HuH-7 (cell line): ENCODE measurements at regions not wholly inside any gene's neighbourhood (a gene's known extent, or its start where the extent isn't known, plus 50 kb on each side); places are given as distances from the start of the nearest gene placed in this dataset.

Source experiments
- DNase-seq: peaks from one replicate; pipeline ENCODE4 v3.0.0; 2011; ENCODE audit warnings: low spot score

DNA sequence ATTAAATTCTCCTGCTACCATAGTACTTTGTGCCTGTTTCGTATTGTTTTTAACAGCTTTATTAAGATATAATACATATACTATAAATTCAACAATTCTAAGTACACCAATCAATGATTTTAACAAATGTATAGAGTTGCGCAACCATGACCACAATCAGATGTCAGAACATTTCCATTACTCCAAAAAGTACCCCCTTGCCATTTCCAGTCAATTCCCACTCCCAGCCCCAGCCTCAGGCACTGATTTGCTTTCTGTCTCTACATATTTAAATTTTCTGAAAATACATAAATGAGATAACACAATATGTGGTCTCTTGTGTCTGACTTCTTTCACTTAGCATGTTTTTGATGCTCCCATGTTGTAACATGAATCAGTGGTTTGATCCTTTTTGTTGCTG, 193.9 kb downstream of the FIGN start:
- DNase-seq: no peak

DNA sequence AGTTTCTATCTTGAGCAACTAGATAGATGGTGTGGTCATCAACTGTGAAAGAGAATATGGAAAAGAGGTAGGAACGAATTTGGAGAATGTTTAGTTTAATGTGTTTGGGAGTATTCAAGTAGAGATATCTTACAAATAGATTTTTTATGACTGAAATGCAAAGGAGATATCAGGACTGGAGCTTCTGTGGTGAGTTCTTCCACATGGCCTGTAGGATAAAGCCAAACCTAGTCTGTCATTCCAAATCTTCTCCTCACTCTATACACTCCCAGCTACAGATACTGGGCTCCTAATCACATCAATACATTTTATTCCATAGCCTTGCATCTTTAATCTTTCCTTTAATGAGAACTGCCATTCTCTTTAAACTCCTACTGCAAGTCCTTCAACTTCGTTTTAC, 194.3 kb downstream of the FIGN start:
- no peak for DNase-seq

DNA sequence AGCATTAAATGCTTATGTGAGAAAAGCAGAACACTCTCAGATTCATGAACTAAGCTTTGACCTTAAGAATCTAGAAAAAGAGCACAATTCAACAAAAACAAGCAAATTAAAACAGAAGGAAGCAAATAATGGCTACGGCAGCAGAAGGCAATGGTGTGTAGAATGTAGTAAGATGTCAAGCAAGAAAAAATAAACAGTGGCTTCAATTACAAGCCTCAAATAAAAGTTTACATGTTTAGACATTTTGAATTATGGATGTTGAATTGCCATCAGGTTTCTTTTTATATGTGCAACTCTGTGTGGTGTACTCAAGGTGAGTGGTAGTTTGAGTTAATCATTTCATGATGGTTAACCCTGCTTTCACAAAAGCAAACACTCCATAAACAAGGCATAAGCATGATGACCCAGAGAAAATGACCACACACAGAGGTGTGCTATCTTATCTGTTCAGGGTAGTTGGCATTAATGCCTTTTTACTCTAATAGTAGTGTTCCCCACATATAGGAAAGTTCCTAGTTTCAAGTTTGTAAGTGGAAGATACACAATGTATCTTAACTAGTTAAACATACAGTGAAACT, 207.1 kb downstream of the FIGN start:
- DNase-seq: peak; percentile 44

DNA sequence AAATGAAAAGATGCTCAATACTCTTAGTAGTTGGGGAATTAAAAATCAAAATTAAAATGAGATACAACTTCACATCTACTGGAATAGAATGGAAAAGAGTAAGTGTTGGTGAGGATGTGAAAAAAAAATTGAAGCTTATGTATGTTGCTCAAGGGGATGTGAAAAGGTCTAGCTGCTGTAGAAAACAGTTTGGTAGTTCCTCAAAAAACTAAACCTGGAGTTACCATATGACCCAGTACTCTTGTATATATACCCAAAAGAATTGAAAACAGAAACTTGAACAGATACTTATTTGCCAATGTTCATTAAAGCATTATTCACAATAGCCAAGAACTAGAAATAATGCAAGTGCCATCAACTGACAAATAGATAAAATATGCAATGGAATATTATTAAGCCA, 208.4 kb downstream of the FIGN start:
- no peak for DNase-seq

DNA sequence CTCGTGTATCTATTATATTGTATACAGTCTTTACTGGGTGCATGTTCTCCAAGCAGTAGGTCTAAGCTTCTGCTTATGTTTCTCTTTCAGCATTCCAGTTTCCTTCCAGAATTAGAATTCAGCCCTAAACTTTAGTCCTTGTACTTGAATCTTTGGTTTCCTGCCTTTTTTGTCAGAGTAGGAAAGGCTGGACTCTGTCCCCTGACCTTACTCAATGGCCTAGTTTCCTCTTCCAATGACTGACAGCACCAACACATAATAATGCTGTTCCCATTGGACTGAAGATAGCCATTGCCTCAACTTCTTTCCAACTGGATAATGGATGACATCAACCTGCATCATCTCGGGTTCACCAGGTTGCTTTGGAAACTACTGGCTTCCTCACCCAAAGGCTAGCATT, 217.0 kb downstream of the FIGN start:
- DNase-seq: no peak

DNA sequence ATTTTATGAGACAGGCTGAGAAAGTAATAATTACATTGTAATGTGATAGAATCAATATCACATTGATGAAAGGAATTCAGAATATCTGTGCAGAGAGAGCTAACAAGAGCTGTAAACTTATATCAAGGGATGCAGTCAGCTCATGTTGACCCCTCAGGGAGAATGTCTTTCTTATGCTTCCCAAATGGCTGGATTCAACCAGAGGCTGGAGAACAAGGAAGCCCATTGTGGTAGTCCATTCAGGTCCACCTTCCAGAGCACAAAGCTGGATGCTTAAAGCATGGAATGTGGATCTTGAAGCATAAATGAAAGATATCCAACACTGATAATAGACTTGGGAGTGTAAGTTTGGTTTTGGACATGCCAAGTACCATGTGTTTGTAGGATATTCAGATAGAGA, 220.0 kb downstream of the FIGN start:
- no peak for DNase-seq

DNA sequence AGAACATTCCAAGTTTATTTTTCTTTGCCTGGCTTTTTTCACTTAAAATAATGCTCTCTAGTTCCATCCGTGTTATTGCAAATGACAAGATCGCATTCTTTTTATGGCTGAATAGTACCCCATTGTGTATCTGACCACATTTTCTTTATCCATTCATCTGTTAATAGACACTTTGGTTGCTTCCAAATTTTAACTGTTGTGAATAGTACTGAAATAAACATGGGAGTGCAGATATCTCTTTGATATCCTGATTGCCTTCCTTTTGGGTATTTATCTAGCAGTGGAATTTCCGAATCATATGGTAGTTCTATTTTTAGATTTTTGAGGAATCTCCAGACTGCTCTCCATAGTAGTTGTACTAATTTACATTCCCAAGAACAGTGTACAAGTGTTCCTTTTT, 230.5 kb downstream of the FIGN start:
- no peak for DNase-seq

DNA sequence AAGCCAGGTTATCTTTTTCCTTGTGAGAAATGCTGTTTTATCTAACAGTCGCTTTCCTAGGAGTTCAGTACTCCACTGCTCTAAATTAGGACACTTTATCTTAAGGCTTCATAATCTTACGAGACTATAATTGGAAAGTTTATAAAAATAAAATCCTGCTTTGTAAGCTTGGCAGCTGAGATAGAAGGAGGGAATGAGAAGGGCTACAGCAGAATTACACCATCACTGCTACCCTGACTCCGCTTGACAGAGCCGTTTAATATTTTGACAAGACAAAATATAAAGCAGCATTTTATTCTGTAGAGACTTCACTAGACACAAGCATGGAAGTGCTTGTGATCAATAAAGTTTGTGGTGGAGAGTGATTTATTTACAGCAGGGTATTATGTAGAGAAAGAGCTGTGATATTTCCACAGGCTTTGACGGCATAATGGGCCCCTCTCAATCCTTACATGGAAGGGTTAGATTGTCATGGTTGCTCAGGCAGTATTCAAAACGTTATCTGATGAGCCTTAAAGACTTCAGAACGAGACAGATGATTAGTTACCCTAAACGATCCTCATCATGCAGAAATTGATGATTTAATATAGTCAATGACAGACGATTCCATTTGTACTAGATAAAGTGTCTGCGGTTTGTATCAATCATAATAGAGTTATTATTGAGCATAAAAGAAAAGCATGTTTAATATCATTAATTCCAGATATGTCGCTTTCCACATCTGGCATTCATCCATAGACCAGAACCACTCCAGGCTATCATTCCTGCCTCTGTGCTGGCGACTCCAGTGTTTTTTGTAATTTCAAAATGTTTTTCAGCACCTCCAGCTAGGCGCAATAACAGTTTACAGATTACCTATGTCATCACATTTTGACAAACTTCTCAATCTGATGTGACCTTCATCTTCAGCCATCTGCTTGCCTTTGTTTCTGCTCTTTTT, 242.2 kb downstream of the FIGN start:
- DNase-seq: no peak

DNA sequence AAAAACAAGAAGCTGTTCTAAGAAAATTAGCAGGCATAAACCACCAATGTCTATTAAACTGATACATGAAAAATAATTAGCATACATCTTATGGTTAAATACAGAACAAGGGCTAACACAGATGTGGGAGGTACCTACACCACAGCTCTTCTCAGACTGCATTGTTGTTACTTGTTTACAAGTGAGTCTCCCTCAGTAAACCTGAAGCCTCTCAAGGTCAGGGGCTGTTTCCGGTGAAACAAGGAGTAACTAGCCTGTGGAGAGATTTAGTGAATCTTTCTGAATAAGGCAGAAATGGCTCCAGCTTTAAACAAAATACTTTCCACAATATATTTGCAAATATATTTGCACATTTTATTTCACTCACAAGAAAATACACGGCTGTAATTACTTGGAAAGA, 244.0 kb downstream of the FIGN start:
- no peak for DNase-seq

DNA sequence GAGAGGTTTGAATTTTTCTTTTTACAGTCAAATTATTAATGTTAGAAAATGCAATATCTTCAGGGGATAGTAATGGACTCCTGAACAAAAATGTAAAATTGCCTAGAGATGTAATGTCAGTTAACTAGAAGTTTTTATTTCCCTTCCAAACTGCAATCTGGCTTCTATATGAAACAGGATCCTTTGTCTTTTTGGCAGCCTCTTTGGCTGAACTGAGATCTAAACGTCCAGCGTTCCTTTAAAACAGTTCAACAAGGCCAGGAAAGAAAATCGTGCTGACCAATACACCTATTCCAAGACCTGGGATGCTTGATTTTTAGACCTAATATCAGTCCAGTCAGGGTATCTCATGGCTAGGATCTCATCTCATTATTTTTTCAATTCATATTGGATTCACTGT, 245.5 kb downstream of the FIGN start:
- DNase-seq: no peak

DNA sequence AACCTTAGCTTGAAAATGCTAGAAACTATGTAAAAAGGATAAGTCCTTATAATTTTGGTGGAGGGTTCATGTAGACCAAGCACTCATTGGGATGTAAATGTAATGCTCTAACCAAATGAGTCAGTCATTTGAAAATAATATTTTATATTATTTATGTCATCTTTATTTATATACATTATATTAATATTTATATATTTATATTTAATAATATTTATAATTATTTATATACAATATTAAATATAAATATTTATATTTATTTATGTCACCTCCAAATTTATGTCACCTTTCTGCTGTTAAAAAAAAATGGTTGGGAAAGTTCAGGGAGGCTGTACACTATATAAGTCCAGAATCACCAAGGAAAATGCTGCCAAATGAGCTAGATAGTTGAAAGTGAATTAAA, 254.3 kb downstream of the FIGN start:
- DNase-seq: no peak

DNA sequence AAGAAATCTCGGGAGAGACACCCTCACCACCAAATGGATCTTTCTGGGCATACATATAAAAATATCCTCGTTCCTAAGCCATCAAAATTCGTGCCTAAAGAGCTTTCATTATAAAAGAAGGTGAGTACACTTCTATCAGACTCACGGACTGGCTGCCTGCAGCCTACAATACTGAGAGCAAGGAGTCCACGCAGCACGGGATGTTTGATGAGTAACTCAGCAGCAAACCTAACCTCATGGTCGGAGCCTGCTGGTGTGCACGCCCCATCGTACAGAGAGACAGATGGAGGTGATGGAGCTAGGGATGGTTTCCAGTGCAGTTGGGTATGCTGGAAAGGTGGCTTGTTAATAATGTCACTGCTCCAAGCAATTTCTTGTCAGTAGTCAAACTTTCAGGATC, 256.2 kb downstream of the FIGN start:
- DNase-seq: no peak

DNA sequence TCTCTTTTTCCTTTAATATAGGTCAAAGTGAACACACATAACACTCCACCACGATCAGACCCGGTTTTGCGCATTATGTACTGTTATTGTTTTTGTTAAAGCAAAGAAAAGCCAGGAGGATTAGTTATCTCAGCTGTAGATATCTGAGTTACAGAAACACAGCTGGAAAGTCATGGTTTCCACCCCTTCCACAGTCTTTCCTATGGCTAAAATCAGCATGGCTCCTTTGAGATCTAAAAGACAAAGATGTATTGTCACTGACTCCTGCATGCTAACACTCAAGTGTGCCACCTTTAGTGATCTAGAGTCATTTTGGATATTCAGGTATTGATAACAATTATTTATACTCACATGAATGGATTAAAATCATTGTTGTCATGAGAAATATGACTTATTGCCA, 260.0 kb downstream of the FIGN start:
- DNase-seq: no peak

DNA sequence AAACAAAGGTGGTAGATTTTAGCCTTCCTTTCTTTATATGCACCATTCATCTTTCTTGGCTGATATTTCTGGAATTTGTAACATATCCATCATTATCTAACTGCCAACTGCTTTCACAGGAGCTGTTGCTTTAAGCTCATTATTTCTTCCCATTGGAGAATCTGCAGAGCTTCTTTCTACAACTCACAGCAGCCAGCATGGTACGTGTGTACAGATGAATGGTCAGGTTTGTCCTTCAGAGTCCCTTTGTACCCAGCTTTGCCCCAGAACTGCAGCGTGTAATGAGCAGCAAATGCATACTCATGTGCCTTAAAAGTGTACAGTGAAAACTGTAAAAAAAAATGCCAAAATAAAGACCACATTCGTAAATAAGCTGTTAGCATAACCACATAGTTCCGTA, 260.9 kb downstream of the FIGN start:
- DNase-seq: no peak

DNA sequence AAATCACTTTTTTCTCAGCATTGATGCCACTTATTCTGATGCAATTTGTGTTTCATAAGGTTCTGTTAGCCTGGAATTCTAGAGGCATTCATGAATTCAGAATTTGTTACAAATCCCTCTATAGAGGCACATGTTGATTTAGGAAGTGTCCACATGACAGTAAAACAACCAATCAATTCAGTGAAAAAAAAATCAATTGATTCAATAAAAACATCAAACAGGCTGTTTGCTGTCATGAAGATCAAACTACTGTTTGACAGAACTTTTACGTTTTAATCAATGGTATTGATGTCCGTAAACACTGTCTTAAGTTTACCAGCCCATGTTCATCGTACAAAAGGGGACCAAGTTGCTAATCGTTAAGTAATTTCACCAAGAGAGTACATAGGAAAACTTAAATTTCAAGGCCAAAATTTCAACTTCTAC, 261.5 kb downstream of the FIGN start:
- no peak for DNase-seq

DNA sequence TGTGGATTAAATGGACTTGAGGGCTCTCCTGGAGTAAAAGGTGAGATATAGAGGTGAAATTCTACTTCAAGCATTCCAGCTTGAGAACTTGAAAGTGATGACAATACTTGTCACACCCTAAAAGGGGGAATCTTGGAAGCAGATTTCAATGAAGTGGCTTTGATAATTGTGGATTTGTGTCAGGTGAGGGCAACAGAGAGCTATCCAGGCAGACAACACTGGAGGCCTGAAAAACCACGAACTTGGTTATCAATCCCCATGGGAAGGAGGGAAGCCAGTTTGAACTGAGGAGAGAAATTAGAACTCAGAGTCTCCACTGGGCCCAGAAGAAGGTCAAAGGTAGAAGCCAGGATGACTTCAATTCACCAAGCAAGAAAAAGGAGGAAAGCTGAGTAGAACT, 263.9 kb downstream of the FIGN start:
- DNase-seq: no peak

DNA sequence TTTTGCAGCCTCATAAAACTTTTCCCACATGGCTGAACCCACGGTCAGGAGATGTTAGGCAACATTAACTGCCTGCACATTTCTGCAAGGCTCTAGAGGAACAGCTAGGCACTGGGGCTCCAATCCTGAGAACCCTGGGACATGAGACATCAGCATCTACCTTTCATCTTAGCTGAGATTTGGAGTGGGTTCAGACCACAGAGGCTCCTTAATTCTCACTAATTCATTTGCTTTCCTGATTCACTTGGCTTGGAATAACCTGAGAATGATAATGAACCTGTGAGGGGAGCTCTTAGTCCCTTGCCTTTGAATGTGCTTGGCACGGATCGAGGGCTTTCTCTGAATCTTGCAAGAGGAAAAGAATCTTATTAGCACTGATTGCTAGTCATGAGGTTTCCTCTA, 266.2 kb downstream of the FIGN start:
- DNase-seq: no peak

DNA sequence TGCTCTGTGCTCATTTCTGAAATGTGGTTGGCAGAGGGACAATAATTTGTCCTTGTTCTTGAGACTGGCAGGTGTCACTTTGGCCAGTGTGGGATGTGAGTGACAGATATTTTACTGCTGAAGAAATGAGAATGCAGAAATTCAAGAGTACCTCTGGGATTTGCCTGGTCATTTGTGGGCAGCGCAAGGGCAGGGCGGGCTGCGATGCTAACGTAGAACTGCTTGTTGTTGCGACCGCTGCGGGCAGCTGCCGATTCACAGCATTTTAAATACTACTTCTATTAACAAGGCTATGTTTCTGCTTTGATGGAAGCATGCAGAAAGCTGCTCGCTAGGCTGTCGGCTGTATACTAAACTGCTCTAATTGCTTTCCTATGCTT, 268.6 kb downstream of the FIGN start:
- DNase-seq: no peak

DNA sequence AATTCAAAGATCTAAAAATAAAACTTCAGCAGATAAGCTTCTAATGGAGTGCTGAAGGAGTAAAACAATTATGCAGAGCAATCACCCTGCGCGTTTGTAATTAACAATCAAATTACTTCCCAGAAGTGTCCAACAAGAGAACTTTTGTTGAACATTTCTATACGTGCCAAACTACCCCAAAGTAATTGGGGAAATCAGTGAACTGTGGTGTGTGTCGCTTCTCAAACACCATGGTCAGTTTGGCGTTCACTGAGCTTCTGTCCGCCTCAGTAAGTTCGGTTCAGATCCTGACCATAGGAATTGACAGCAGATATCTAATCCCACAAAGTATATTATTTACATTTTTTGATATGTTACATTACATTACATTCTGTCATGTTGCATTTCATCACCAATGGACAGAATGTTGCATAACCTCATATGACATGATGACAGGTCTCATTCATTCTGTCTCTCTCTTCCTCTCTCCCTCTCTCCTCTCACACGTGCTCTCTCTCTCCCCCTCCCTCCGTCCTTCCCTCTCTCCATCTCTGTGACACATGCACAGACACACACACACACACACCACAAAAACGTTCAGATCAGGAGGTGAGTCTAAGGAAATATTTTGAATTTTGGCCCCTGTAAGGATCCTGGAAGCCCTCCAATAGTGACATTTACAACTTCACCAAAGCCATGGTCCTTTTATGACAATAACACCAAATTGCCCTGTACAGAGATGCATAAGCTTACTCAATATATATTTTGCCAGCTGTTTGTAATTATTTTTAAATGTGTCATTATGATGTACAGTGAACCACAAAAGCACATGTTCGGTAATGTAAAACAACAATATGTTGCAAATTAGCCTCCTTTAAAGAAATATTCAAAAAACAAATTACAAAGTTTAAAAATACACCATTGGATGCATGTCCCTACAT, 269.2 kb downstream of the FIGN start:
- no peak for DNase-seq

DNA sequence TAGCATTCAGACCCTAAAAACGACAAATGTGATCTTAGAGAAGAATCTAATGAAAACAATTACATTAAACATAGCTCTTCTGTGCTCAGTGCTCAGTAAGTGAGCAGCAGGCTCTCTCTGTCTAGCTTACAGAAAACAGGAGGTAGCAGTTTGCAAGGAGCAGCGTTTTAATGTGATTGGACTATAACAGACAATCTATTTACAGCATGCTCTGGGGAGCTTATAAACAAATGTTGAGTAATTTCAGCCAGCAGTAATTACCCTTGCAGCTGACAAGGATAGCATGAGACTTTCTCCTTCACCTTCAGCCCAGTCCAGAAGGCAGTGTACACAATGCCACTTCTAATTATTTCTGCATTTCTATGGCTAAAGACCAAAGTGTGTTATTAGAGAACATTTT, 270.4 kb downstream of the FIGN start:
- DNase-seq: peak; percentile 20

DNA sequence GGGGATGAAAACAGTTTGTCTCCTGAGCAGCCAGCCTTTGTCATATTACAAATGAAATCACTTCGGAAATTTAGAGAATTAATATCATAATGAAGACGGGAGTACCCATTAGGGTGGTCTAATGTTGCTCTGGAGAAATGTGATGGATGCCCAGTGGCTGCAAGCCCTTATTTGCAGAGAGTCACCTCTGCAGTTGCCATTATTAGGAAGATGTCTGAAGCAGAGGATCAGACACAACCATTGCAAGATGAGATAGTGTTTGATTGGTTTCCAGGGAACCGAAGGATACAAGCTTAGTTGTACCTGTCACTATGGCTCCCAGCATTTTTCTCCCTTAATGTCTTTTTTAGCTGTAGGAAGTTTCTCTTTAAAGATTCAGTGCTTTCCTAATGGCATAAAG, 272.4 kb downstream of the FIGN start:
- no peak for DNase-seq

DNA sequence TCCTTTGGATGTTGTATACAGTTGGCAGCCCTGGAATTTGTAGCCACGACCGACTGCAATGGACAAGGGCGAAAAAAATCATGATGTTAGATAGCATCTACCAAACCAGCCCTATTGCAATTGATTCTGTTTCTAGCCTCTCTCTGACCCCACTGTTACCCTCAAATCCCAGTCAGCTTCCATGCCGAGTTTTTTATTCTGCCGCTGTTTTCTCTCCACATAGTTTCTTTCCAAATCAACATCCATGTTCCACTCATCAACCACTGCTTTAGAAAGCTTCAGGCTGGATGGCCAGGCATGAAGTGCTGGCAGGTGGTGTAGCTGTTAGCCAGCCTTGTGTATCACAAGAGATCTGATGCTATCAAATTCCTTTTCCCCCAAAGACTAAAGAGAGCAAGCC, 272.8 kb downstream of the FIGN start:
- DNase-seq: no peak

DNA sequence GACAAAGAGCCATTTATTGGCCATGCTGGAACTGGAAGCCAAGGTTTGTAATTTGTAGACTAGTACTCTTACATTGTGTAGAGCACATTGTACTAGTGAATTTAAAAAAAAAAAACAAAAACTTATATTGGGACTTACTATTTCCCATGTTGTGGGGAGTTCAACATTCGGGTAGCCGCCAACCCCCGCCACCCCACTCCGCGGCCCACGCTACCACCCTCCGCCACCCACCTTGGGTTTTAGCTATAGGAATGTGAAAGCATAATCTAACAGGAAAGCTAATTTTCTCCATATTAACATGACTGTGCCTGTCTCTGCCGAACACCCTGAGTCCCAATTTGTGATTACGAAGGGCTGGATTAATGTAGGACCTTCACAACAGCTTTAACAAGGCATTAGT, 275.8 kb downstream of the FIGN start:
- DNase-seq: no peak
